Hypothalamus (tissue), 51 donors: ENCODE measurements at regions not wholly inside any gene's neighbourhood (a gene's known extent, or its start where the extent isn't known, plus 50 kb on each side); places are given as distances from the start of the nearest gene placed in this dataset.
"Not testable (repeated sequence)": the region's sequence is repeated elsewhere in the genome, so short reads cannot be mapped to it uniquely, and the experiment has no call there.

Experiments used
- DNase-seq, 51 donors: peaks; one replicate each; lab custom pipeline; 2025; lab: John Stamatoyannopoulos, UW

- no peak for DNase-seq
Observed at GRCh38 chr3:126292318-126293070, 64.7 kb downstream of the KLF15 start.

DNA sequence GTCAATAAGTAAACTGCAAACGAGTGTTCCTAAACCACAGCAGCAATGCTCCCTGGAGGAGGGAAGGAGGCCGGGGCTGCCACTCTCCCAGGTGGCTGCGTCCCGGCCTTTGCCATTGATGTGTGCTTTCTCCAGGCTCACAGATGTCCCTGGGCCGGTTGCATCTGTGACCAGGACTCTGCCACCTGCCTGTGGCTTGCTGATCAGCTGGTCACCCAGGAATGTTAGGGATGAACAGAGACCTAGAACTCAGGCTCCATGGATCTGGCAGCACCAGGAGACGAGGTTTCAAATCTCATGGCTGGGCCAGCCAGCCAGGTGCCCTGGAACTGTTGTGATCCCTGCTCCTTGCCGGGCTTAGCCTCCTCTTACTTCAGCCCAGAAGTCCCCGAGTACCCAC lies 65.7 kb downstream of the KLF15 start:
- DNase-seq = no peak

DNA sequence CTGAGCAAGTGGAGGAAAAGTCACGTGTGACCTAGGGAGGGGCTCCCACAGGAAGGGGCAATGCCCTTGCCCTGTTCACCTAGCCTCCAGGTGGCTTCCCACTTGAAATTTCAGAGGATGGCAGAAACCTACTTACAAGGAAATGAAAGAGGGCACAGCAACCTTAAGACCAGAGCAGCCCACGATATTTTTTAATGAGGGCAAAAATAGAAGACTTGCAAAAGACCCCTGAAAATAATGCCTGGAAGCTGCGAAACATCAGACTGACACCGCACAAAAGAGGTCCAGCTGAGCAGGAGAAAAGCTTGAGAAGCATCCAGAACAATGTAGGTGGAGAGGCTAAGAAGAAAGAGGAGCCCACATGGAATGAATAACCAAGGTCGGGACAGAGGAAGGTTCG lies 66.1 kb downstream of the KLF15 start:
- DNase-seq = no peak

DNA sequence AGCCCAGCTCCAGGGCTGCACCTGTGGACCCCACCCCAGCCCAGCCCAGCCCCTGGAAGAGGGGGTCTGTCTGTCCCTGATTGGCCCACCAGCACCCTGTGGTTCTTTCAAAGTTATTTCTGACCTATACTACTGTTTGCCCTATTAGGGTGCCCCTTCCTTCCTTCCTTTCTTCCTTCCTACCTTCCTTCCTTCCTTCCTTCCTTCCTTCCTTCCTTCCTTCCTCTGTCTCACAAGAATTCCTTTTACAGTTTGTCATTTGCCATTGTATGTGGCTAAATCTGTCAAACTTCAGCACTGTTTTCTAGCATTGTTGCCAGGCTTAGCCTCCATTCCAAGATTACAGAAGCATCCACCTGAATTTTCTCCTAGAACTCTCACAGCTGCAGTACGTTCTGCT lies 66.9 kb downstream of the KLF15 start:
- no peak for DNase-seq

- DNase-seq = no peak
Observed at GRCh38 chr3:126289096-126289495, 68.1 kb downstream of the KLF15 start.

DNA sequence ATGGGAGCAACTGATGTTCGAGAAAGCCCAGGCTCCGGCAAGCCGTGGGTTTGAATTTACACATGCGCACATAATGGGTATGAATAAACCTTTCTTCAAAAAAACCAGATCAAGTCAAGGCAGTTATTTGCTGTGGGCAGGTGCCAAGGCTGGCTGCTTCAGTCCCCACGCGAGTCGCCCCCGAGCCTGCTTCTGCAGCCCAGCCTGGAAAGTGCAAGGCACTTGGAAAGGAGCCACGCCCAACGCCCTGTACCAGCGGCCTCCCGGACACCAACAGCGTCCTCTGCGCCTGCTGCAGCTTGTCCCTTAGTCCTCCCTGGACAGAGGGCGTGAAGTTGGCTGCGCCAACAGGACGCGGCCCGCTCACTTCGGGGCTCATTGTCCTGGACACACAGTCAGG lies 68.9 kb downstream of the KLF15 start:
- peak in 29 of 51 donors; percentile 14 to 75 (median 43) for DNase-seq

GRCh38 chr3:126287536-126288241 lies 69.5 kb downstream of the KLF15 start:
- DNase-seq = peak in 46 of 51 donors; percentile 31 to 89 (median 68)

- no peak for DNase-seq
Observed at GRCh38 chr3:126287171-126287535, 70.1 kb downstream of the KLF15 start.

DNA sequence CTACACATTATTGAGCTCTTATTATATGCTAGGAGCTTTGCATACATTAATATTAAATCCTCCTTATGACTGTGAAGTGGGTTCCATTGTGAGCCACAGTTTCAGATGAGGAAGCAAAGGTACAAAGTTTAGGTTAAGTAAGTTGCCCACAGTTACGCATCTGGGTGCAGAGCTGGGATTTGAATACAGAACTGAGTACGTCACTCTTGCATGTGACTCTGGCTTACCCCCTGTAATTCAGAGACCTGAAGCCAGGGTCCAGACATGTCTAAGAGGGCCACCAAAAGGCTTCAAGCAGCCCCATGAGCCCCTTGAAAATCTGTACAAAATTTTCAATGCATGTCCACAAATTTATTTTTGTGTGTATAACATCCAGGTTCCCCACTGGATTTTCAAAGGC lies 71.8 kb downstream of the KLF15 start:
- DNase-seq = no peak

GRCh38 chr3:126284258-126284904 lies 72.8 kb downstream of the KLF15 start:
- no peak for DNase-seq

GRCh38 chr3:126283651-126284050 lies 73.6 kb downstream of the KLF15 start:
- DNase-seq = not testable (repeated sequence)

- no peak for DNase-seq
Observed at GRCh38 chr3:126279853-126280252, 77.4 kb downstream of the KLF15 start.

GRCh38 chr3:126277629-126278378 lies 79.4 kb downstream of the KLF15 start:
- DNase-seq = peak in 4 of 51 donors; percentile 13 to 52 (median 20)

DNA sequence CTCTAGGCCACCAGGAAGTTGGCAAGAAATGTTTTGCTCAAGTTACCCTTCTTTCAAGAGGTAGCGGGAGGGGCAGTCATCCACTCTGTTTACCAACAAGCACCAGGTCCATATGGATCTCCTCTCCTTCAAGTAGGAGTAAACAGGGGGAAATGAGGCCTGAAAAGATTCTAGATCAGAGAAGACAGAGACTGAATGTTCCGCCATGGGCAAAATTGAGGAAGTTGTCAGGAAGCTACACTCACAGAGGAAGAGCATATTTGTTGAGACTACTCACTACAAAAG lies 81.6 kb downstream of the KLF15 start:
- no peak for DNase-seq

GRCh38 chr3:126274735-126275619 lies 82.2 kb downstream of the KLF15 start:
- no peak for DNase-seq

GRCh38 chr3:126270145-126270811 lies 86.9 kb downstream of the KLF15 start:
- DNase-seq = peak in 44 of 51 donors; percentile 30 to 88 (median 68)

GRCh38 chr3:126269354-126269753 lies 87.9 kb downstream of the KLF15 start:
- no peak for DNase-seq

- DNase-seq = no peak
Observed at GRCh38 chr3:126268866-126269265, 88.3 kb downstream of the KLF15 start.

- DNase-seq = no peak
Observed at GRCh38 chr3:126267976-126268615, 87.7 kb upstream of the ALDH1L1 start.
